ENCODE measurements at regions not wholly inside any gene's neighbourhood (a gene's known extent, or its start where the extent isn't known, plus 50 kb on each side); places are given as distances from the start of the nearest gene placed in this dataset.

- no peak for DNase-seq
Measured at GRCh38 chr2:121123268-121123667, 161.7 kb downstream of the TFCP2L1 start.

- DNase-seq, result no peak
Measured at GRCh38 chr2:121124330-121124729, 160.7 kb downstream of the TFCP2L1 start.

DNA sequence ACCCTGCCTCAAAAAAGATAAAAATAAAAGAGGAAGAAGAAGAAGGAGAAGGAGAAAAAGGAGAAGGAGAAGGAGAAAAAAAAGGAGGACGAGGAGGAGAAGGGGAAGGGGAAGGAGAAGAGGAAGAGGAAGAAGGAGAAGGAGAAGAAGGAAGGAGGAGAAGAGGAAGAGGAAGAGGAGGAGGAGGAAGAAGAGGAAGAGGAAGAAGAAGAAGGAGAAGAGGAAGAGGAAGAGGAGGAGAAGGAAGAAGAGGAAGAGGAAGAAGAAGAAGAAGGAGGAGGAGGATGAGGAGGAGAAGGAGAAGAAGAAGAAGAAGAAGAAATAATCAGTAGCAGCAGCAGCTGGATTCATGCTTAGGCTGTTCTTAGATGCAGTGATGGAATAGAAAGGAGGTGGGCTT, 159.7 kb downstream of the TFCP2L1 start:
- no peak for DNase-seq

DNA sequence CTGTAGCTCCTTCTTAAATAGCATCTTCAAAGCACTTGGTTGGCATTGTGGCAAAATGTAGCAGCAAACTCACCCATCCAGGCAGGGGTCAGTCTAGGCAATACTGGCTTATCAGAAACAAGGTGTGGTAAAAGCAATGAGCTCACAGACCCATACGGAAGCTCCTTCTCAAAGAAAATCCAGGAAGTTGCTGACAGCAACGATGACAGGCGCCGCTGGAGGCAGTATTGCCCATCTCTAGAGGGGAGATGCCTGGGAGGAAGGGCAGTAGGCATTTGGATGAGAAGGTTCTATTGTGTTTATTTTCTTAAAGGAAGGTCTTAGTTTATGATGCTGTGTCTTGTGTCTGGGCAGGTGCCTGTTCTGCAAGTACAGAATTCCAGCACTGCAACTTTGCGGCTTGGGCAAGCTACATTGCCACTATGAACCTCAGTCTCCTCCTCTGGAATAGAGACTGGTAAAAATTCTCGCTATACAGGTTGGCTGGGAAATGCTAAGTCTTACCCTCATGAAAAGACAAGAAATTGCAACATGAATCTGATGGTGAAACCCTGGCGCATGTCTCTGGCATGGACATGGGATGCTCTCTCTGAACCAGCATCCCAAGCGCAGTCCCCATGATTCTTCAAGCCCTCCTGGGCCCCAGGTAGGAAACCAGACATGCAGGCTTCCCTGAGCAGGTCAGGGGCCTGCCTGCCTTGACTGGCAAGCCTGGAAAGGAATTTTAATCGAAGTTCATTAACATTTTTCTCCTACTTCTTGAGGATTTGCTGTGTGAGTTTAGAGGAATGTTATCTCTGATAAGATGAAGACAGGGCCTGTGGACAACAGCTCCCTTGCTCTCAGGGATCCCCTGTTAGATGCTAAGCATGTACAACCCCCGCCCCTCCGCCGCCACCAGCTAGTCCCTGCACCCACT, 156.0 kb downstream of the TFCP2L1 start:
- DNase-seq, result peak; percentile 36

GRCh38 chr2:121129692-121130091, 155.3 kb downstream of the TFCP2L1 start:
- no peak for DNase-seq

DNA sequence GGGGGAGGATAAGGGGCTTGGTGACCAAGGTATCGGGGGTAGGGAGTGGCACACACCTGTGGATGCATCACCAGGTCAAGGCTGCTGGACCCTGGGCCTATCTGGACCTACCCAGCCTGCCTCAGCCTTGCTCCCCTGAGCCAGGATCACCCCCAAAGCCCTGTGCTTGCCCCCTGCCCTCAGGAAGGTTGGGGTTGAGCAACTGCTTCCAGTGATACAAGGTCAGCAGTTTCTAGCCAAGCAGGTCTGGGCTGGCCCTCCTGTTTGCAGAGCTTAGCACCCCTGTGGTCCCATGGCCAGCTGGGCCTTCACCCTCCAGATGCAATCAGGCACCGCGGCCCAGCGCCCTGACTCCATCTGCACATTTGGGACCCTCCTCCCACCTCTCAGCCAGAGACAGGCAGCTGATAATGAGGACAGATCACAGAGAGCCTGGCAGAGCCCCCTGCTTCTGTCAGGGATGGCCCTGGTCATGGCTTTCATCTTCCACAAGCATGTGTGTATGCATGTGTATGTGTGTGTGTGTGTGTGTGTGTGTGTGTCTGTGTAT, 154.6 kb downstream of the TFCP2L1 start:
- DNase-seq, result peak; percentile 16

GRCh38 chr2:121131375-121131774, 153.6 kb downstream of the TFCP2L1 start:
- no peak for DNase-seq

GRCh38 chr2:121132054-121132761, 152.8 kb downstream of the TFCP2L1 start:
- no peak for DNase-seq

DNA sequence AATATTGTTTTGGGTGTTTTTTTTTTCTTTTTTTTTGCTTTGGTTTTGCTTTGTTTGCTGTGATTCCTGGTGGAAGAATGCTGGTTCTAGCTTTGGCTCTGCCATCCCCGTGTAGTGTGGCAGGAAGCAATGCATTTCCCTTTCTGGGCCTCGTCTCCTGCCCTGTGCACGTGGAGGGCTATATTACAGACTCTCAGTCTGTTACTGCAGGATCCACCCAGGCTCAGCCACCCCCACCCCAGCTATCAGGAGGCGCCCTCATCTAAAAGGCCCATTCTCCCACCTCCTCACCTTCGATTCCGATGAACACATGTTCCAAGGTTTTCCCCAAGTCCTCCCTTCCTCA, 152.3 kb downstream of the TFCP2L1 start:
- no peak for DNase-seq

GRCh38 chr2:121133551-121134319, 151.3 kb downstream of the TFCP2L1 start:
- no peak for DNase-seq

- no peak for DNase-seq
Measured at GRCh38 chr2:121134728-121135127, 150.3 kb downstream of the TFCP2L1 start.

- DNase-seq, result no peak
Measured at GRCh38 chr2:121135168-121135853, 149.7 kb downstream of the TFCP2L1 start.

DNA sequence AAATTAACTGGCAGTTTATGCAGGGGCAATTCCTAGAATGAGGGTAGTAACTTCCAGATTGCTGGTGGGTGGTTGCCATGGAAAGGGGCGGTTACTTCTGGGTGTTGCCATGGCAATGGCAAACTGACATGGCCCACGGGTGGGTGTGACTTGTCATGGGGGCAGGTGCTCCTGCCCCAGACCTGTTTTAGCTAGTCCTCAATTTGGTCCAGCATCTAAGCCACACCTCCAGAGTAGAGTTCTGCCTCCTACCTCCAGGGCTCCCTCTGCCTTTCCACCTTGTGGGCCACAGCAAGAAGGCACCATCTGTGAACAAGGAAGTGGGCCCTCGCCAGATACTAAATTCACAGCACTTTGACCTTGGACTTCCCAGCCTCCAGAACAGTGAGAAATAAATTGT, 148.7 kb downstream of the TFCP2L1 start:
- no peak for DNase-seq

DNA sequence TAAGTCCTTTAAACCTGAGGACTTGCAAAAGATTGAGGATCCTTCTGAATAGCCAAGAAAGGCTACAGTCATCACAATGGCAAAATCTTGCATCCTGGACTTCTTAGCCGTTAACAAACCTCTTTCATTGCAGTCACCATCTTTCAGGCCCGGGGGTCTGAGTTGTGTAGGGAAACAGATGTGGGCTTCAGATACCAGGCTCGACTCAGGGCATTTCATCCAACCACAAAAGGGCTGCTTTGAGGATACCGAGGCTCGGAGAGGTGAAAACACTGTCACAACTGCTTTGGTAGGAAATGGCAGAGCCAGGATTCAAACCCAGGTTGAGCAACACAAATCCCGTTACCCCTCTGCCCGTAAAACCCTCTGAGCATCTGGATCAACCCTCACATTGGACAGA, 147.4 kb downstream of the TFCP2L1 start:
- no peak for DNase-seq

- no peak for DNase-seq
Measured at GRCh38 chr2:121140734-121141133, 144.3 kb downstream of the TFCP2L1 start.

DNA sequence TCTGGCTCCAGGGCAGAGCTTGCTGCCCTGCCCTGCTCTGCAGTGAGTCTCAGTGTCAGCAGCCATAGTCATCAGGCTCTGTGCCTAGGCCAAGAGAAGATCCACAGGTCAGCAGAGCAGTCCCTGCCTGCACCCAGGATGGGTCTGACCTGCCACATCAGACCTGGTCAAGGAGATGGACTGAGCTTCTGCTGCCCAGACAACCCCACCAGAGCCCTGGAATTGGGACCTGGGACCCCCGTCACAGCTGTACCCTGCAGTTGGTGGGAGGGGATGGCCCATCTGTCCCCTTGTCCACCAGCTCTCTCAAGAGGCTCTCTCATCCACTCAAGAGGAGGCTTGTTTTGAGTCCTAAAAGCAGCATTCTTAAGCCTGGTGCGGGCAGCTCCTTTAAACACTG, 142.6 kb downstream of the TFCP2L1 start:
- no peak for DNase-seq

- no peak for DNase-seq
Measured at GRCh38 chr2:121144111-121144510, 140.9 kb downstream of the TFCP2L1 start.

DNA sequence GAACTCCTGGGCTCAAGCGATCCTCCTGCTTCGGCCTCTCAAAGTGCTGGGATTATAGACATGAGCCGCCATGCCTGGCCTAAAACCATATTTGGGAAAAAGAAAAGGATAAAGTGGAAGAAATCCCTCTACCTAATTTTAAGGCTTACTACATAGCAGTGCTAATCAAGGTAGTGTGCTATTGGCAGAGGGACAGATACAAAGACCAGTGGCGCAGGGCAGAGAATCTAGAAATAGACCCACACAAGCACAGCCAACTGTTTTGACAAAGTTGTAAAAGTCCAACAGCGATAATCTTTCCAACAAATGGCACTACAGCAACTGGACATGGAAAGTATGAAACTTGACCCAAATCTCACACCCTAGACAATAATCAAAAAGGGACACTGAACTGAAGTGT, 138.4 kb downstream of the TFCP2L1 start:
- no peak for DNase-seq

GRCh38 chr2:121147766-121148165, 137.2 kb downstream of the TFCP2L1 start:
- no peak for DNase-seq

DNA sequence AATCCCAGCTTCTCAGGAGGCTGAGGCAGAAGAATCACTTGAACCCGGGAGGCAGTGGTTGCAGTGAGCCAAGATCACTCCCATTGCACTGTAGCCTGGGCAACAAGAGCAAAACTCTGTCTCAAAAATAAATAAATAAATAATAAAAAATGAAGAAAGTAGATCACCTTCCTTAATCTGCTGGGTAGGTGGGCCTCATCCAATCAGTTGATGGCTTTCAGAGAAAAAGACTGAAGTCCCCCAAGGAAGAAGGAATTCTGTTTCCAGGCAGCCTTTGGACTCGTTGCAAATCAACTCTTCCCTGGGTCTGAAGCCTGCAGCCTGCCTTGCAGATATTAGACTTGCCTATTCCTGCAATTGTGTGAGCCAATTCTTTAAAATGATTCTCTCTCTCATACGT, 136.5 kb downstream of the TFCP2L1 start:
- no peak for DNase-seq

GRCh38 chr2:121149384-121149783, 135.6 kb downstream of the TFCP2L1 start:
- DNase-seq, result no peak

- no peak for DNase-seq
Measured at GRCh38 chr2:121150126-121150525, 134.9 kb downstream of the TFCP2L1 start.

- no peak for DNase-seq
Measured at GRCh38 chr2:121150713-121151112, 134.3 kb downstream of the TFCP2L1 start.
